ENCODE measurements at regions not wholly inside any gene's neighbourhood (a gene's known extent, or its start where the extent isn't known, plus 50 kb on each side); places are given as distances from the start of the nearest gene placed in this dataset.

DNA sequence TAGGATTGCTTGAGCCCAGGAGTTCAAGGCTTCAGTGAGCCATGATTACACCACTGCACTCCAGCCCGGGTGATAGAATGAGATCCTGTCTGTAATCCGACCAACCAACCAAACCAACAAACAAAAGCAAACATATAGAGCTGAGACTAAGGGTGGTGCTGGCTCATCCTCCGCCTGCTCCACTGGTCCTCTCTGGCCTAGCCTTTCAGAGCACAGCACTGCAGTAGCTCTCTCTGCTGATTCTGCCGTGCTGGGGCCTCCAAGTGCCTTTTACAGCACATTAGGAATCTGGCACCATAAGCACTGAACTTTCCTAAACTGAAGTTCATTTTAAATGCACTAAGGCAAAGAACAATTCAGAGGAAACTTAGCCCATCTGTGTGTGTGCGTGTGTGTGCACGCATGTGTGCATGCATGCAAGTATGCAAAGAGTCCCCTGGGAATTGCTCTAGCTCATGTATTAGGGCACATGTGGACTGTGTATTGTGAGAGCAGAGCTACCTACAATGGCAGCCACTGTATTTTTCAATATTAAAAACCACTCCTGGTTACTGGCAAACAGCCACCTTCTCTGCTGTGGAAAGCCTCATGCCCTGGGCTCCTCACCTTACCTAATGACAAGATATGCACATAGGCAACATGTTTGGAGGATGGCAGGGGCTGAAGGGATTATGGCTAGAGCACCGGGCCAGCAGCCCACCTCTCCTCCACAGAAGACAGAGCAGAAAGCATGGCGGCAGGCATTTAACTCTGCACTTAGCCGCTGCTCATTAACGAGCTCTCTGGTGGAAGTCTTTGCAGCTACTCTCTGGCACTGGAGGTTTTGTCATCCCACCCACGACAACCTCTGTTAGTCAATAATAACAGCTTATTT, 223.1 kb upstream of the TSHZ3 start:
- TF ChIP-seq, protein P1, sequence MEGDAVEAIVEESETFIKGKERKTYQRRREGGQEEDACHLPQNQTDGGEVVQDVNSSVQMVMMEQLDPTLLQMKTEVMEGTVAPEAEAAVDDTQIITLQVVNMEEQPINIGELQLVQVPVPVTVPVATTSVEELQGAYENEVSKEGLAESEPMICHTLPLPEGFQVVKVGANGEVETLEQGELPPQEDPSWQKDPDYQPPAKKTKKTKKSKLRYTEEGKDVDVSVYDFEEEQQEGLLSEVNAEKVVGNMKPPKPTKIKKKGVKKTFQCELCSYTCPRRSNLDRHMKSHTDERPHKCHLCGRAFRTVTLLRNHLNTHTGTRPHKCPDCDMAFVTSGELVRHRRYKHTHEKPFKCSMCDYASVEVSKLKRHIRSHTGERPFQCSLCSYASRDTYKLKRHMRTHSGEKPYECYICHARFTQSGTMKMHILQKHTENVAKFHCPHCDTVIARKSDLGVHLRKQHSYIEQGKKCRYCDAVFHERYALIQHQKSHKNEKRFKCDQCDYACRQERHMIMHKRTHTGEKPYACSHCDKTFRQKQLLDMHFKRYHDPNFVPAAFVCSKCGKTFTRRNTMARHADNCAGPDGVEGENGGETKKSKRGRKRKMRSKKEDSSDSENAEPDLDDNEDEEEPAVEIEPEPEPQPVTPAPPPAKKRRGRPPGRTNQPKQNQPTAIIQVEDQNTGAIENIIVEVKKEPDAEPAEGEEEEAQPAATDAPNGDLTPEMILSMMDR (IDR thresholded peaks at IDR 0.05) = no peak
- no peak for TF ChIP-seq POLR2AphosphoS5 (IDR thresholded peaks at IDR 0.05; ENCODE audit: insufficient read depth in 1 of 2, low read depth in 1 of 2)
